Subcutaneous abdominal adipose tissue (tissue), 5 donors: ENCODE measurements at regions not wholly inside any gene's neighbourhood (a gene's known extent, or its start where the extent isn't known, plus 50 kb on each side); places are given as distances from the start of the nearest gene placed in this dataset.

Source experiments
- H3K27ac ChIP-seq: one replicate; pipeline ENCODE4 v1.7.0; 2013; ENCODE audit warnings: low read depth, mild to moderate bottlenecking, inconsistent platforms, low read length, moderate library complexity
- H3K27me3 ChIP-seq, 5 donors: one replicate each; pipeline ENCODE4 v1.7.0; 2013; ENCODE audit warnings: low read length in 5 of 5, inconsistent platforms in 1 of 5; ENCODE audit not compliant: control insufficient read depth in 5 of 5, insufficient read depth in 4 of 5
- H3K36me3 ChIP-seq, 5 donors: one replicate each; pipeline ENCODE4 v1.7.0; 2013; ENCODE audit warnings: low read length in 5 of 5; ENCODE audit not compliant: control insufficient read depth in 5 of 5, insufficient read depth in 5 of 5
- H3K4me1 ChIP-seq, 5 donors: one replicate each; pipeline ENCODE4 v1.7.0; 2013; ENCODE audit warnings: low read length in 5 of 5, mild to moderate bottlenecking in 3 of 5, moderate library complexity in 1 of 5; ENCODE audit not compliant: control insufficient read depth in 5 of 5, insufficient read depth in 5 of 5
- H3K4me3 ChIP-seq, 5 donors: one replicate each; pipeline ENCODE4 v1.7.0; 2013; ENCODE audit warnings: low read length in 5 of 5, low read depth in 1 of 5
- H3K9ac ChIP-seq, 5 donors: one replicate each; pipeline ENCODE4 v1.7.0; 2013; ENCODE audit warnings: low read length in 5 of 5, mild to moderate bottlenecking in 4 of 5, moderate library complexity in 3 of 5
- H3K9me3 ChIP-seq, 5 donors: one replicate each; pipeline ENCODE4 v1.7.0; 2013; ENCODE audit warnings: low read length in 5 of 5; ENCODE audit not compliant: control insufficient read depth in 5 of 5
- donor health status: healthy.
- donor health status: healthy.
- donor health status: healthy.
- donor health status: healthy.
- donor health status: healthy.

DNA sequence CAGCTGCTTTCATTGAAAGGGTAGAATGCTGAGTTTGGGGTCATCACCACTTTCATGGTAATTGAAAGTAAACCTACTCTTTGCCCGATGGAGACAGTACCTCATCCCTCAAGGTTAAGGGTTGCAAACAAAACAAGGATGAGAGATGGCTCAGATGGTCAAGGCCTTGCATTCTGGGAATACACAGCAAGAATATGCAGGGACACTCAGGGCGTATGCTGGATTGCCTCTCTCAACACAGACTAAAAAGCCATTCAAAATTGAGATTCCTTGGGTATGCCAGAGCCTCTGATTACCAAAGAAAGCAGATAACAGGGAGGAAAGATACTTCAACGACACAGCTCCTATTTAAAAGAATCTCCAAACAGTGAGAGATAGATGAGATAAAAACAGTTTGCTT is 310.4 kb downstream of the ARAP2 start:
- H3K4me3 ChIP-seq: no peak overlapping the region
- H3K4me1 ChIP-seq: no peaks in the 10 kb centered on the region
- no peaks in the 10 kb centered on the region for H3K27me3 ChIP-seq
- no peak overlapping the region for H3K9ac ChIP-seq
- H3K27ac ChIP-seq: no peak overlapping the region
- H3K9me3 ChIP-seq: no peaks in the 10 kb centered on the region
- H3K36me3 ChIP-seq: no peaks in the 10 kb centered on the region

- H3K4me3 ChIP-seq: no peak overlapping the region
- H3K36me3 ChIP-seq: no peaks in the 10 kb centered on the region
- no peak overlapping the region for H3K27ac ChIP-seq
- H3K9me3 ChIP-seq: no peaks in the 10 kb centered on the region
- H3K4me1 ChIP-seq: no peaks in the 10 kb centered on the region
- no peak overlapping the region for H3K9ac ChIP-seq
- no peaks in the 10 kb centered on the region for H3K27me3 ChIP-seq
These were observed 309.9 kb downstream of the ARAP2 start for GRCh38 chr4:35934320-35934981.

GRCh38 chr4:35938936-35939335 is 305.4 kb downstream of the ARAP2 start:
- Histone ChIP-seq H3K27me3 (no peaks in the 10 kb centered on the region), H3K4me1 (peaks cover 0 to 10% (median 7%) of the 10 kb centered on the region in 5 donors), H3K36me3 (no peaks in the 10 kb centered on the region), H3K27ac (no peak overlapping the region), H3K4me3 (no peak overlapping the region), H3K9me3 (no peaks in the 10 kb centered on the region), H3K9ac (no peak overlapping the region)

- no peaks in the 10 kb centered on the region for H3K36me3 ChIP-seq
- H3K27ac ChIP-seq: no peak overlapping the region
- H3K4me3 ChIP-seq: no peak overlapping the region
- H3K9ac ChIP-seq: no peak overlapping the region
- peaks cover 0 to 10% (median 7%) of the 10 kb centered on the region in 5 donors for H3K4me1 ChIP-seq
- H3K27me3 ChIP-seq: no peaks in the 10 kb centered on the region
- no peaks in the 10 kb centered on the region for H3K9me3 ChIP-seq
These were observed 304.6 kb downstream of the ARAP2 start for GRCh38 chr4:35939751-35940150.

GRCh38 chr4:35942092-35942491 is 302.2 kb downstream of the ARAP2 start:
- H3K27ac ChIP-seq: no peak overlapping the region
- no peaks in the 10 kb centered on the region for H3K36me3 ChIP-seq
- no peak overlapping the region for H3K4me3 ChIP-seq
- H3K27me3 ChIP-seq: no peaks in the 10 kb centered on the region
- peaks cover 0 to 10% (median 7%) of the 10 kb centered on the region in 5 donors for H3K4me1 ChIP-seq
- H3K9ac ChIP-seq: no peak overlapping the region
- no peaks in the 10 kb centered on the region for H3K9me3 ChIP-seq

- Histone ChIP-seq H3K9me3 (no peaks in the 10 kb centered on the region), H3K27ac (no peak overlapping the region), H3K4me3 (no peak overlapping the region), H3K4me1 (peaks cover 0 to 10% (median 7%) of the 10 kb centered on the region in 5 donors), H3K9ac (no peak overlapping the region), H3K36me3 (no peaks in the 10 kb centered on the region), H3K27me3 (no peaks in the 10 kb centered on the region)
These were observed 300.7 kb downstream of the ARAP2 start for GRCh38 chr4:35943606-35944005.

GRCh38 chr4:35948171-35948570 is 296.1 kb downstream of the ARAP2 start:
- Histone ChIP-seq H3K4me3 (no peak overlapping the region), H3K4me1 (no peaks in the 10 kb centered on the region), H3K9me3 (peaks cover 0 to 12% (median 6%) of the 10 kb centered on the region in 5 donors), H3K27me3 (no peaks in the 10 kb centered on the region), H3K9ac (no peak overlapping the region), H3K27ac (no peak overlapping the region), H3K36me3 (no peaks in the 10 kb centered on the region)

DNA sequence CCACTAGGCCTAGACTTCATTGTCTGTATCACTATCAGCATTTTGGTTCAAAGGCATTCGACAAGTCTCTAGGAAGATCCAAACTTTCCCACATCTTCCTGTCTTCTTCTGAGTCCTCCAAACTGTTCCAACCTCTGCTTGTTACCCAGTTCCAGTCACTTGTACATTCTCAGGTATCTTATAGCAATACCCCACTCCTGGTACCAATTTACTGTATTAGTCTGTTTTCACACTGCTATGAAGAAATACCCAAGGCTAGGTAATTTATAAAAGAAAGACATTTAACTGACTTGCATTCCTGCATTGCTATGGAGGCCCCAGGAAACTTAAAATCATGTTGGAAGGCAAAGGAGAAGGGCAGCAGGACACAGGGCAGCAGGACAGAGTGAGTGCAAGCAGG is 293.9 kb downstream of the ARAP2 start:
- H3K36me3 ChIP-seq: no peaks in the 10 kb centered on the region
- peaks cover 0 to 12% (median 8%) of the 10 kb centered on the region in 5 donors for H3K9me3 ChIP-seq

DNA sequence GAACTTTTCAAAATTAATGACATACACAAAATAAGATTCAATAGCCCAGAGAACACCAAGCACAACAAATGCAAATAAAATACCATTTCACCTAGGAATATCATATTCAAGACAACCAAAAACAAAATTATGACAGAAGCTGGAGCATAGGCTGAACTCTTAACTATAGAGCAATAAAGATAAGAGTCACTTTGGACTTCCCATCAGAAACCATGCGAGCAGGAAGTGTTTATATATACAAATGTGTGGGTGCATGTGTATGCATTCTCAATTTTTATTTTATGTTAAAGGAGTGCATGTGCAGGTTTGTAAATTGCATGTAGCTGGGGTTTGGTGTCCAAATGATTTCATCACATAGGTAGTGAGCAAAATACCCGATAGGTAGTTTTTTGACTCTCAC is 291.6 kb downstream of the ARAP2 start:
- H3K27me3 ChIP-seq: no peaks in the 10 kb centered on the region
- H3K9ac ChIP-seq: no peak overlapping the region
- no peak overlapping the region for H3K4me3 ChIP-seq
- H3K36me3 ChIP-seq: no peaks in the 10 kb centered on the region
- peaks cover 2 to 16% (median 8%) of the 10 kb centered on the region in 5 donors for H3K9me3 ChIP-seq
- H3K27ac ChIP-seq: no peak overlapping the region
- H3K4me1 ChIP-seq: no peaks in the 10 kb centered on the region

More for the DNA sequence above, 293.9 kb downstream of the ARAP2 start:
- H3K27ac ChIP-seq: no peak overlapping the region
- no peak overlapping the region for H3K9ac ChIP-seq
- no peaks in the 10 kb centered on the region for H3K4me1 ChIP-seq
- H3K27me3 ChIP-seq: no peaks in the 10 kb centered on the region
- H3K4me3 ChIP-seq: no peak overlapping the region

DNA sequence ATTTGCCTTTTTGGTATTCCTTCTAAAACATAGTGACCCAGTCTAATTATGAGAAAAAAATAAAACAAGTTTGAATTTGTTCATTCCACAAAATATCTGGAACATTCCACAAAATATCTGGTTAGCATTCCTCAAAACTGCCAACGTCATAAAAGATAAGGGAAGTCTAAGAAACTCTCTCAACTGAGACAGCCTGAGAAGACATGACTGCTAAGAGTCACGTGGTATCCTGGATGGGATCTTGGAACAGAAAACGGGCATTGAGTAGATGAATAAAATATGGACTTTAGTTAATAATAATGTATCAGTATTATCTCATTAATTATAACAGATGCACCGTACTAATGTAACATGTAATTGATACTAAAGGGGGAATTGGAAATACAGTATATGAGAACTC is 280.9 kb downstream of the ARAP2 start:
- H3K4me1 ChIP-seq: no peaks in the 10 kb centered on the region
- H3K36me3 ChIP-seq: no peaks in the 10 kb centered on the region
- H3K27me3 ChIP-seq: no peaks in the 10 kb centered on the region
- H3K27ac ChIP-seq: no peak overlapping the region
- no peaks in the 10 kb centered on the region for H3K9me3 ChIP-seq
- no peak overlapping the region for H3K4me3 ChIP-seq
- H3K9ac ChIP-seq: no peak overlapping the region
